ENCODE measurements at regions not wholly inside any gene's neighbourhood (a gene's known extent, or its start where the extent isn't known, plus 50 kb on each side); places are given as distances from the start of the nearest gene placed in this dataset.

DNA sequence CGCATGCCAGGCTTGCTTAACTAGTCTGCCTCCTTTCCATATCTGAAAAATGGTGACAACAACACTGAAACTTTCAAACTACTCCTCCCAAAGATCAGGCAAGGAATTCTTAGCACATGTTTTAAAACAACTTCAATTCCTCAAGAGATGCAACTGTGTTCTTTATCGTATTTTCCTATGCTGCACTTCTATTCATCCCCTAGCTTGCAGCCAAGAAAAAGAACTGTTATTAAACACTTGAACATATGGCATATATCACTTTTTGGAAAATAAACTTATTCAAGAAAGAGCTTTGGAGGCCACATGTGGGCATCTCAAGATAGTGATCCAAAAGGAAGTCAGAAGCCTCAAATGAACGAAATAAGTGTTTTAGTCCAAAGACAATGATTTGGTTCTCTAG is 75.6 kb upstream of the STAM2 start:
- TF ChIP-seq CTCF (conservative IDR thresholded peaks at IDR 0.05; ENCODE audit: low read depth, low read length) (no peak), EZH2phosphoT487 (IDR thresholded peaks at IDR 0.05; ENCODE audit: borderline replicate concordance, low read length) (no peak)

Data from PC-3 (cell line).